ENCODE measurements at regions not wholly inside any gene's neighbourhood (a gene's known extent, or its start where the extent isn't known, plus 50 kb on each side); places are given as distances from the start of the nearest gene placed in this dataset.

DNA sequence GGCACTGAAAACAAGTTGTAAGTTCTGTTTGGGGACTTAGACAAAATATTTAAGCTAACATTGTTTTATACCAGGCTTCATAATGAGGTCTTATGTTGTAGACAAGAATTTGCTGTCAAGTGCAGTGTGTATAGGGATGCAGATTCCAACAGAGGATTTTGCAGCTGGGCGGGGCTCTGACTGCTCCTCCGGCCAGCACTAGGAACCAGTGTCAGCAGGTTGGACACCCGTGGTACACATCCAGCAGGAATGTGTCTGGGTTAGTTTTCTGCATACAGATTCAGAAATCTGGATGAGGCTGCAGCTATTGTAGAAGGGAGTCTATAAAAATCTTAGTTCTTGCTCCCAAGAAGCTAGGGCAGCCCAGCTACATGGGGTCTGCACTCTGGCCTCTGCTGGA is 194.3 kb upstream of the RBM19 start:
- TF ChIP-seq EZH2 (IDR thresholded peaks at IDR 0.05; ENCODE audit: low read length, missing control alignments): no peak
- TF ChIP-seq, protein P1, sequence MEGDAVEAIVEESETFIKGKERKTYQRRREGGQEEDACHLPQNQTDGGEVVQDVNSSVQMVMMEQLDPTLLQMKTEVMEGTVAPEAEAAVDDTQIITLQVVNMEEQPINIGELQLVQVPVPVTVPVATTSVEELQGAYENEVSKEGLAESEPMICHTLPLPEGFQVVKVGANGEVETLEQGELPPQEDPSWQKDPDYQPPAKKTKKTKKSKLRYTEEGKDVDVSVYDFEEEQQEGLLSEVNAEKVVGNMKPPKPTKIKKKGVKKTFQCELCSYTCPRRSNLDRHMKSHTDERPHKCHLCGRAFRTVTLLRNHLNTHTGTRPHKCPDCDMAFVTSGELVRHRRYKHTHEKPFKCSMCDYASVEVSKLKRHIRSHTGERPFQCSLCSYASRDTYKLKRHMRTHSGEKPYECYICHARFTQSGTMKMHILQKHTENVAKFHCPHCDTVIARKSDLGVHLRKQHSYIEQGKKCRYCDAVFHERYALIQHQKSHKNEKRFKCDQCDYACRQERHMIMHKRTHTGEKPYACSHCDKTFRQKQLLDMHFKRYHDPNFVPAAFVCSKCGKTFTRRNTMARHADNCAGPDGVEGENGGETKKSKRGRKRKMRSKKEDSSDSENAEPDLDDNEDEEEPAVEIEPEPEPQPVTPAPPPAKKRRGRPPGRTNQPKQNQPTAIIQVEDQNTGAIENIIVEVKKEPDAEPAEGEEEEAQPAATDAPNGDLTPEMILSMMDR (conservative IDR thresholded peaks at IDR 0.05 in 1 of 2, IDR thresholded peaks at IDR 0.05 in 1 of 2; ENCODE audit: low read depth in 1 of 2, low read length in 2 of 2): no peak
